ENCODE measurements at regions not wholly inside any gene's neighbourhood (a gene's known extent, or its start where the extent isn't known, plus 50 kb on each side); places are given as distances from the start of the nearest gene placed in this dataset.

- no peak for TF ChIP-seq EZH2 (IDR thresholded peaks at IDR 0.05)
- TF ChIP-seq POLR2A (IDR thresholded peaks at IDR 0.05; ENCODE audit: borderline replicate concordance, extremely low read depth, insufficient read depth, insufficient read length), result no peak
- TF ChIP-seq CTCF (IDR thresholded peaks at IDR 0.05 in 2 of 3, conservative IDR thresholded peaks at IDR 0.05 in 1 of 3; ENCODE audit: borderline replicate concordance in 1 of 3, insufficient read depth in 1 of 3, low read depth in 2 of 3, low read length in 2 of 3), result no peak
- TF ChIP-seq SP1 (IDR thresholded peaks at IDR 0.05; ENCODE audit: low read depth), result peak; percentile 85
- TF ChIP-seq SRF (IDR thresholded peaks at IDR 0.05; ENCODE audit: low read depth), result peak; percentile 70; the same call in 1 of the 2 replicates
- no peak for TF ChIP-seq RAD21 (IDR thresholded peaks at IDR 0.05; ENCODE audit: low read depth)
- peak; percentile 98 for TF ChIP-seq MAX (IDR thresholded peaks at IDR 0.05)
- peak; percentile 94 for TF ChIP-seq CBX3 (IDR thresholded peaks at IDR 0.05; ENCODE audit: low read depth)
- no peak for TF ChIP-seq YY1 (IDR thresholded peaks at IDR 0.05; ENCODE audit: extremely low read depth, insufficient replicate concordance, low read depth, low read length)
- no peak for TF ChIP-seq ZBTB33 (IDR thresholded peaks at IDR 0.05; ENCODE audit: extremely low read depth, insufficient replicate concordance, low read length)
- peak; percentile 60 for TF ChIP-seq POLR2AphosphoS5 (IDR thresholded peaks at IDR 0.05; ENCODE audit: low read depth, low read length)
- no peak for TF ChIP-seq ATF3 (IDR thresholded peaks at IDR 0.05)
- TF ChIP-seq JUND (IDR thresholded peaks at IDR 0.05), result peak; percentile 80
Observed at GRCh38 chr5:68432682-68433081, 217.1 kb downstream of the PIK3R1 start.

All from HCT116 (cell line).